ENCODE measurements at regions not wholly inside any gene's neighbourhood (a gene's known extent, or its start where the extent isn't known, plus 50 kb on each side); places are given as distances from the start of the nearest gene placed in this dataset.

DNA sequence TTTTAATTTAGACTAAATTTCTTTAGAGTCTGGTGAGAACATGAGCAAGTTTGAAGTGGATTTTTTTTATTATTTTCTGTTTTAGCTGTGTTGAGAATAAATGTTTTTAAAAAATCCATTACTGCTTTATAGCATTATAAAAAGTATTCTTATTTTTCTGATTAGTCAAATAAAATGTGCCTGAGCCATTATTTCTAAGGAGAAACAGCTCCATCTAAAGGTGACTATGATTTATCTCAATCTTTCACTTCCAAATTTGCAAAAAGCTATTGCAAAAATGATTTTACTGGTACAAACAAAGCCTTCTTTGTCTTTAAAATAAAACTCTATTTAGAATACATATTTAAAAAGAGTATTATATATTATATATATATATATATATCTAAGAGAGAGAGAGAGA, 959.2 kb downstream of the FAM133A start:
- TF ChIP-seq HNF4G (IDR thresholded peaks at IDR 0.05), result no peak
- TF ChIP-seq, protein P1, sequence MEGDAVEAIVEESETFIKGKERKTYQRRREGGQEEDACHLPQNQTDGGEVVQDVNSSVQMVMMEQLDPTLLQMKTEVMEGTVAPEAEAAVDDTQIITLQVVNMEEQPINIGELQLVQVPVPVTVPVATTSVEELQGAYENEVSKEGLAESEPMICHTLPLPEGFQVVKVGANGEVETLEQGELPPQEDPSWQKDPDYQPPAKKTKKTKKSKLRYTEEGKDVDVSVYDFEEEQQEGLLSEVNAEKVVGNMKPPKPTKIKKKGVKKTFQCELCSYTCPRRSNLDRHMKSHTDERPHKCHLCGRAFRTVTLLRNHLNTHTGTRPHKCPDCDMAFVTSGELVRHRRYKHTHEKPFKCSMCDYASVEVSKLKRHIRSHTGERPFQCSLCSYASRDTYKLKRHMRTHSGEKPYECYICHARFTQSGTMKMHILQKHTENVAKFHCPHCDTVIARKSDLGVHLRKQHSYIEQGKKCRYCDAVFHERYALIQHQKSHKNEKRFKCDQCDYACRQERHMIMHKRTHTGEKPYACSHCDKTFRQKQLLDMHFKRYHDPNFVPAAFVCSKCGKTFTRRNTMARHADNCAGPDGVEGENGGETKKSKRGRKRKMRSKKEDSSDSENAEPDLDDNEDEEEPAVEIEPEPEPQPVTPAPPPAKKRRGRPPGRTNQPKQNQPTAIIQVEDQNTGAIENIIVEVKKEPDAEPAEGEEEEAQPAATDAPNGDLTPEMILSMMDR (IDR thresholded peaks at IDR 0.05; ENCODE audit: low read depth, low read length, missing input control), result no peak
- TF ChIP-seq, protein P2, sequence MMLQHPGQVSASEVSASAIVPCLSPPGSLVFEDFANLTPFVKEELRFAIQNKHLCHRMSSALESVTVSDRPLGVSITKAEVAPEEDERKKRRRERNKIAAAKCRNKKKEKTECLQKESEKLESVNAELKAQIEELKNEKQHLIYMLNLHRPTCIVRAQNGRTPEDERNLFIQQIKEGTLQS (IDR thresholded peaks at IDR 0.05), result no peak
- TF ChIP-seq TAF1 (conservative IDR thresholded peaks at IDR 0.05), result no peak
- TF ChIP-seq, protein P3, sequence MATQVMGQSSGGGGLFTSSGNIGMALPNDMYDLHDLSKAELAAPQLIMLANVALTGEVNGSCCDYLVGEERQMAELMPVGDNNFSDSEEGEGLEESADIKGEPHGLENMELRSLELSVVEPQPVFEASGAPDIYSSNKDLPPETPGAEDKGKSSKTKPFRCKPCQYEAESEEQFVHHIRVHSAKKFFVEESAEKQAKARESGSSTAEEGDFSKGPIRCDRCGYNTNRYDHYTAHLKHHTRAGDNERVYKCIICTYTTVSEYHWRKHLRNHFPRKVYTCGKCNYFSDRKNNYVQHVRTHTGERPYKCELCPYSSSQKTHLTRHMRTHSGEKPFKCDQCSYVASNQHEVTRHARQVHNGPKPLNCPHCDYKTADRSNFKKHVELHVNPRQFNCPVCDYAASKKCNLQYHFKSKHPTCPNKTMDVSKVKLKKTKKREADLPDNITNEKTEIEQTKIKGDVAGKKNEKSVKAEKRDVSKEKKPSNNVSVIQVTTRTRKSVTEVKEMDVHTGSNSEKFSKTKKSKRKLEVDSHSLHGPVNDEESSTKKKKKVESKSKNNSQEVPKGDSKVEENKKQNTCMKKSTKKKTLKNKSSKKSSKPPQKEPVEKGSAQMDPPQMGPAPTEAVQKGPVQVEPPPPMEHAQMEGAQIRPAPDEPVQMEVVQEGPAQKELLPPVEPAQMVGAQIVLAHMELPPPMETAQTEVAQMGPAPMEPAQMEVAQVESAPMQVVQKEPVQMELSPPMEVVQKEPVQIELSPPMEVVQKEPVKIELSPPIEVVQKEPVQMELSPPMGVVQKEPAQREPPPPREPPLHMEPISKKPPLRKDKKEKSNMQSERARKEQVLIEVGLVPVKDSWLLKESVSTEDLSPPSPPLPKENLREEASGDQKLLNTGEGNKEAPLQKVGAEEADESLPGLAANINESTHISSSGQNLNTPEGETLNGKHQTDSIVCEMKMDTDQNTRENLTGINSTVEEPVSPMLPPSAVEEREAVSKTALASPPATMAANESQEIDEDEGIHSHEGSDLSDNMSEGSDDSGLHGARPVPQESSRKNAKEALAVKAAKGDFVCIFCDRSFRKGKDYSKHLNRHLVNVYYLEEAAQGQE (IDR thresholded peaks at IDR 0.05), result no peak
- no peak for TF ChIP-seq EGR1 (IDR thresholded peaks at IDR 0.05; ENCODE audit: low read depth in 2 of 2)
- TF ChIP-seq, protein P4, sequence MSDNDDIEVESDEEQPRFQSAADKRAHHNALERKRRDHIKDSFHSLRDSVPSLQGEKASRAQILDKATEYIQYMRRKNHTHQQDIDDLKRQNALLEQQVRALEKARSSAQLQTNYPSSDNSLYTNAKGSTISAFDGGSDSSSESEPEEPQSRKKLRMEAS (IDR thresholded peaks at IDR 0.05), result no peak
- TF ChIP-seq SP1 (IDR thresholded peaks at IDR 0.05), result no peak
- no peak for TF ChIP-seq RXRA (IDR thresholded peaks at IDR 0.05)
- TF ChIP-seq JUND (IDR thresholded peaks at IDR 0.05), result no peak
- TF ChIP-seq YY1 (IDR thresholded peaks at IDR 0.05), result no peak
- TF ChIP-seq, protein P5, sequence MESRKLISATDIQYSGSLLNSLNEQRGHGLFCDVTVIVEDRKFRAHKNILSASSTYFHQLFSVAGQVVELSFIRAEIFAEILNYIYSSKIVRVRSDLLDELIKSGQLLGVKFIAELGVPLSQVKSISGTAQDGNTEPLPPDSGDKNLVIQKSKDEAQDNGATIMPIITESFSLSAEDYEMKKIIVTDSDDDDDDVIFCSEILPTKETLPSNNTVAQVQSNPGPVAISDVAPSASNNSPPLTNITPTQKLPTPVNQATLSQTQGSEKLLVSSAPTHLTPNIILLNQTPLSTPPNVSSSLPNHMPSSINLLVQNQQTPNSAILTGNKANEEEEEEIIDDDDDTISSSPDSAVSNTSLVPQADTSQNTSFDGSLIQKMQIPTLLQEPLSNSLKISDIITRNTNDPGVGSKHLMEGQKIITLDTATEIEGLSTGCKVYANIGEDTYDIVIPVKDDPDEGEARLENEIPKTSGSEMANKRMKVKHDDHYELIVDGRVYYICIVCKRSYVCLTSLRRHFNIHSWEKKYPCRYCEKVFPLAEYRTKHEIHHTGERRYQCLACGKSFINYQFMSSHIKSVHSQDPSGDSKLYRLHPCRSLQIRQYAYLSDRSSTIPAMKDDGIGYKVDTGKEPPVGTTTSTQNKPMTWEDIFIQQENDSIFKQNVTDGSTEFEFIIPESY (IDR thresholded peaks at IDR 0.05), result no peak
- no peak for TF ChIP-seq FOXA1 (IDR thresholded peaks at IDR 0.05)
